Neural progenitor cell (in vitro differentiated cells): ENCODE measurements at regions not wholly inside any gene's neighbourhood (a gene's known extent, or its start where the extent isn't known, plus 50 kb on each side); places are given as distances from the start of the nearest gene placed in this dataset.

ENCODE experiments used
- CTCF ChIP-seq: fragments of 200-600 bp; sonication (generic); IDR thresholded peaks from 2 replicates; pipeline ENCODE4 v1.5.1; 2017; ENCODE audit warnings: antibody characterized with exemption, mild to moderate bottlenecking
- EZH2 ChIP-seq: fragments of 200-600 bp; sonication (generic); IDR thresholded peaks from 2 replicates; pipeline ENCODE4 v1.6.1; 2017; ENCODE audit warnings: antibody characterized with exemption, mild to moderate bottlenecking, moderate library complexity

GRCh38 chr4:15148691-15149090, 146.4 kb downstream of the CPEB2 start:
- TF ChIP-seq EZH2 (no peak), CTCF (no peak)
